H9 (cell line): ENCODE measurements at regions not wholly inside any gene's neighbourhood (a gene's known extent, or its start where the extent isn't known, plus 50 kb on each side); places are given as distances from the start of the nearest gene placed in this dataset.

Experiments used
- DNase-seq: peaks from one replicate; pipeline ENCODE4 v3.0.0-alpha.2; 2017
- H2AFZ ChIP-seq: one replicate; pipeline ENCODE4 v1.6.1; 2013; ENCODE audit warnings: mild to moderate bottlenecking, low read length, control low read depth, moderate library complexity
- H2AK5ac ChIP-seq: 2 replicates; pipeline ENCODE4 v1.6.1; 2013; ENCODE audit warnings: low read length, control low read depth, mixed read lengths; ENCODE audit not compliant: insufficient read length
- H2BK120ac ChIP-seq: one replicate; pipeline ENCODE4 v1.6.1; 2013; ENCODE audit warnings: low read depth, mild to moderate bottlenecking, low read length, control low read depth, inconsistent platforms; ENCODE audit not compliant: poor library complexity, severe bottlenecking
- H2BK12ac ChIP-seq: 2 replicates; pipeline ENCODE4 v1.6.1; 2013; ENCODE audit warnings: low read length, control low read depth, mixed read lengths, low read depth; ENCODE audit not compliant: insufficient read length
- H2BK15ac ChIP-seq: 2 replicates; pipeline ENCODE4 v1.6.1; 2013; ENCODE audit warnings: low read depth, low read length, control low read depth
- H2BK20ac ChIP-seq: one replicate; pipeline ENCODE4 v1.6.1; 2013; ENCODE audit warnings: low read depth, mild to moderate bottlenecking, low read length, control low read depth, inconsistent platforms; ENCODE audit not compliant: poor library complexity, severe bottlenecking
- H2BK5ac ChIP-seq: 2 replicates; pipeline ENCODE4 v1.6.1; 2013; ENCODE audit warnings: low read length, control low read depth, mixed read lengths; ENCODE audit not compliant: insufficient read length
- H3K14ac ChIP-seq: 2 replicates; pipeline ENCODE4 v1.6.1; 2013; ENCODE audit warnings: low read length, control low read depth; ENCODE audit not compliant: insufficient read depth
- H3K18ac ChIP-seq: 2 replicates; pipeline ENCODE4 v1.6.1; 2013; ENCODE audit warnings: low read depth, mild to moderate bottlenecking, mixed read lengths, low read length, control low read depth; ENCODE audit not compliant: insufficient read length
- H3K23ac ChIP-seq: 2 replicates; pipeline ENCODE4 v1.6.1; 2013; ENCODE audit warnings: low read length, control low read depth, mixed read lengths, low read depth; ENCODE audit not compliant: insufficient read length
- H3K23me2 ChIP-seq: 2 replicates; pipeline ENCODE4 v1.6.1; 2013; ENCODE audit warnings: low read depth, mild to moderate bottlenecking, mixed read lengths, low read length, control low read depth; ENCODE audit not compliant: insufficient read length, poor library complexity, severe bottlenecking
- H3K27ac ChIP-seq: 2 replicates; pipeline ENCODE4 v1.5.1; 2013; ENCODE audit warnings: low read length, control low read depth, mixed read lengths, low read depth; ENCODE audit not compliant: insufficient read length
- H3K27me3 ChIP-seq: 2 replicates; pipeline ENCODE4 v1.6.1; 2013; ENCODE audit warnings: low read length, control low read depth, inconsistent platforms; ENCODE audit not compliant: insufficient read depth
- H3K4ac ChIP-seq: 2 replicates; pipeline ENCODE4 v1.6.1; 2013; ENCODE audit warnings: low read depth, mild to moderate bottlenecking, control low read depth, inconsistent platforms, low read length, moderate library complexity
- H3K4me1 ChIP-seq: 2 replicates; pipeline ENCODE4 v1.6.1; 2013; ENCODE audit warnings: low read length, control low read depth, inconsistent platforms; ENCODE audit not compliant: insufficient read depth
- H3K4me2 ChIP-seq: 2 replicates; pipeline ENCODE4 v1.6.1; 2013; ENCODE audit warnings: low read length, control low read depth, mixed read lengths; ENCODE audit not compliant: insufficient read length, insufficient read depth
- H3K56ac ChIP-seq: 2 replicates; pipeline ENCODE4 v1.6.1; 2013; ENCODE audit warnings: low read depth, mild to moderate bottlenecking, mixed read lengths, low read length, control low read depth; ENCODE audit not compliant: insufficient read length
- H3K79me1 ChIP-seq: 2 replicates; pipeline ENCODE4 v1.6.1; 2013; ENCODE audit warnings: low read depth, mild to moderate bottlenecking, moderate library complexity, low read length, control low read depth, inconsistent platforms; ENCODE audit not compliant: insufficient read depth, poor library complexity, severe bottlenecking
- H3K79me2 ChIP-seq: 2 replicates; pipeline ENCODE4 v1.6.1; 2013; ENCODE audit warnings: low read length, control low read depth, inconsistent platforms; ENCODE audit not compliant: insufficient read depth
- H3K9ac ChIP-seq: 2 replicates; pipeline ENCODE4 v1.6.1; 2013; ENCODE audit warnings: low read length, control low read depth, mixed read lengths; ENCODE audit not compliant: insufficient read length; ENCODE audit errors: extremely low read depth
- H3K9me3 ChIP-seq: one replicate; pipeline ENCODE4 v1.6.1; 2013; ENCODE audit warnings: low read depth, low read length, inconsistent platforms; ENCODE audit not compliant: control insufficient read depth
- H3T11ph ChIP-seq: one replicate; pipeline ENCODE4 v1.6.1; 2013; ENCODE audit warnings: mild to moderate bottlenecking, low read length, control low read depth, inconsistent platforms
- H4K20me1 ChIP-seq: one replicate; pipeline ENCODE4 v1.6.1; 2013; ENCODE audit not compliant: control insufficient read depth, insufficient read length, insufficient read depth
- H4K5ac ChIP-seq: 2 replicates; pipeline ENCODE4 v1.6.1; 2013; ENCODE audit warnings: low read depth, mild to moderate bottlenecking, mixed read lengths, low read length, control low read depth; ENCODE audit not compliant: insufficient read length
- H4K8ac ChIP-seq: replicated peaks from 2 replicates; pipeline ENCODE4 v1.6.1; 2013; ENCODE audit warnings: low read length, control low read depth, mixed read lengths, low read depth; ENCODE audit not compliant: insufficient read length
- H4K91ac ChIP-seq: 2 replicates; pipeline ENCODE4 v1.6.1; 2013; ENCODE audit warnings: low read depth, mild to moderate bottlenecking, moderate library complexity, mixed read lengths, low read length, control low read depth; ENCODE audit not compliant: insufficient read length
- H3K27ac Mint-ChIP-seq, 3 experiments: 2 replicates in 2 of 3; 3 replicates in 1 of 3; pipeline ENCODE4 v1.8.0; 2020 to 2021; ENCODE audit warnings: mixed read lengths in 3 of 3, mild to moderate bottlenecking in 1 of 3, moderate library complexity in 1 of 3
- H3K27me3 Mint-ChIP-seq: 2 replicates; pipeline ENCODE4 v1.8.0; 2021; ENCODE audit warnings: low read depth, mild to moderate bottlenecking, moderate library complexity, mixed read lengths
- H3K36me3 Mint-ChIP-seq, 3 experiments: 2 replicates in 2 of 3; 3 replicates in 1 of 3; pipeline ENCODE4 v1.8.0; 2020 to 2021; ENCODE audit warnings: low read depth in 3 of 3, mixed read lengths in 3 of 3; ENCODE audit not compliant: insufficient read depth in 1 of 3
- H3K4me1 Mint-ChIP-seq, 2 experiments: 2 replicates each; pipeline ENCODE4 v1.8.0; 2020; ENCODE audit warnings: mixed read lengths in 2 of 2
- H3K4me3 Mint-ChIP-seq, 2 experiments: 2 replicates in 1 of 2; 3 replicates in 1 of 2; pipeline ENCODE4 v1.8.0; 2020 to 2021; ENCODE audit warnings: mild to moderate bottlenecking in 2 of 2, mixed read lengths in 2 of 2, moderate library complexity in 1 of 2
- H3K9me3 Mint-ChIP-seq, 2 experiments: 2 replicates in 1 of 2; 3 replicates in 1 of 2; pipeline ENCODE4 v1.8.0; 2020; ENCODE audit warnings: mild to moderate bottlenecking in 2 of 2, mixed read lengths in 2 of 2, moderate library complexity in 1 of 2
- WGBS: extraction: QIAGEN DNeasy Blood & Tissue Kit; methylation state at CpG from one replicate; pipeline ENCODE4 v1.1.7; 2013; ENCODE audit warnings: missing lambda C conversion rate, low lambda C conversion rate, mixed read lengths; ENCODE audit not compliant: insufficient read length; ENCODE audit errors: extremely low coverage; 5-methylcytosine and 5-hydroxymethylcytosine counted together
- TF ChIP-seq, protein P1 (sequence below): fragments of 200-600 bp; sonication (generic); conservative IDR thresholded peaks from 3 replicates; pipeline ENCODE4 v1.8.0; 2021; ENCODE audit warnings: antibody characterized with exemption, mild to moderate bottlenecking

DNA sequence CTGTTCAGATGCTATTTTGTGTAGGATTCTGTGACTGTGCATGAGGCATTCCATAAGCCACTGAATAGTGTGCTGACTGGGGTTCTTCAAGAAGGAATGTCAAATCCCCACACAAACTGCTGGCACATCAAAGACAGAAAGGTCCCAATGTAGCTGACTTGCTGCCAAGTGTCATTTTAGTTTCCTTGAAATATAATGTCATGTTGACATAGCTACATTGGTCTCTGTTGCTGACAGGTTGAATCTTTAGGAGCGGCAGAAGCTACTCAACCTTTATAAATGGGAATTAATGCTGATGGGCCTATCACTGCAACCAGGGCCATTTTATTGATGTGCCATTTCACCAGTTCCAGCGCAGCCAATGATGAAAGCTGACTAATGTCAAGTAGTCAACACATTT lies 1110.7 kb upstream of the B3GALT2 start:
- no CpG with 5 or more reads among the region's 2 CpGs for WGBS
- Histone ChIP-seq H2BK15ac (no peak overlapping the region), H2BK5ac (no peak overlapping the region), H2BK120ac (no peak overlapping the region), H3K4me2 (no peak overlapping the region), H2AK5ac (no peak overlapping the region), H2BK20ac (no peak overlapping the region), H3K79me1 (no peaks in the 10 kb centered on the region), H2BK12ac (no peak overlapping the region), H4K8ac (no peak overlapping the region), H4K91ac (no peak overlapping the region), H3K23ac (no peak overlapping the region), H3K9ac (no peak overlapping the region), H4K20me1 (no peaks in the 10 kb centered on the region), H3K27ac (no peak overlapping the region), H3K18ac (no peak overlapping the region), H3K23me2 (no peaks in the 10 kb centered on the region), H3K9me3 (no peaks in the 10 kb centered on the region), H3T11ph (no peak overlapping the region), H3K27me3 (no peaks in the 10 kb centered on the region; the same call in 1 of the 2 replicates), H3K56ac (no peak overlapping the region), H2AFZ (no peak overlapping the region), H3K79me2 (no peaks in the 10 kb centered on the region), H4K5ac (no peak overlapping the region), H3K4ac (no peak overlapping the region), H3K4me1 (no peaks in the 10 kb centered on the region), H3K14ac (no peak overlapping the region)
- TF ChIP-seq, protein P1, sequence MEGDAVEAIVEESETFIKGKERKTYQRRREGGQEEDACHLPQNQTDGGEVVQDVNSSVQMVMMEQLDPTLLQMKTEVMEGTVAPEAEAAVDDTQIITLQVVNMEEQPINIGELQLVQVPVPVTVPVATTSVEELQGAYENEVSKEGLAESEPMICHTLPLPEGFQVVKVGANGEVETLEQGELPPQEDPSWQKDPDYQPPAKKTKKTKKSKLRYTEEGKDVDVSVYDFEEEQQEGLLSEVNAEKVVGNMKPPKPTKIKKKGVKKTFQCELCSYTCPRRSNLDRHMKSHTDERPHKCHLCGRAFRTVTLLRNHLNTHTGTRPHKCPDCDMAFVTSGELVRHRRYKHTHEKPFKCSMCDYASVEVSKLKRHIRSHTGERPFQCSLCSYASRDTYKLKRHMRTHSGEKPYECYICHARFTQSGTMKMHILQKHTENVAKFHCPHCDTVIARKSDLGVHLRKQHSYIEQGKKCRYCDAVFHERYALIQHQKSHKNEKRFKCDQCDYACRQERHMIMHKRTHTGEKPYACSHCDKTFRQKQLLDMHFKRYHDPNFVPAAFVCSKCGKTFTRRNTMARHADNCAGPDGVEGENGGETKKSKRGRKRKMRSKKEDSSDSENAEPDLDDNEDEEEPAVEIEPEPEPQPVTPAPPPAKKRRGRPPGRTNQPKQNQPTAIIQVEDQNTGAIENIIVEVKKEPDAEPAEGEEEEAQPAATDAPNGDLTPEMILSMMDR: no peak
- Mint-ChIP-seq H3K27me3 (peaks cover 3% of the 10 kb centered on the region), H3K4me3 (no peak overlapping the region), H3K4me1 (peaks cover 8% of the 10 kb centered on the region in 2 experiments), H3K27ac (no peak overlapping the region), H3K36me3 (no peaks in the 10 kb centered on the region), H3K9me3 (no peaks in the 10 kb centered on the region)
- no peak for DNase-seq
